DND-41 (cell line): ENCODE measurements at regions not wholly inside any gene's neighbourhood (a gene's known extent, or its start where the extent isn't known, plus 50 kb on each side); places are given as distances from the start of the nearest gene placed in this dataset.

ENCODE experiments used
- ATAC-seq: fragments of 200-7000 bp; cut with Tn5 transposase; 3 replicates; pipeline ENCODE4 v1.9.1; 2021; ENCODE audit warnings: low read depth; ENCODE audit not compliant: insufficient read depth
- DNase-seq: peaks from one replicate; pipeline ENCODE4 v3.0.0-alpha.2; 2020
- H2AFZ ChIP-seq: 2 replicates; pipeline ENCODE4 v1.6.0; 2012; ENCODE audit warnings: low read depth, low read length
- H3K27ac ChIP-seq: 2 replicates; pipeline ENCODE4 v1.5.1; 2012; ENCODE audit warnings: low read length, inconsistent platforms
- H3K27me3 ChIP-seq: fragments of 200-600 bp; sonication (generic); 2 replicates; pipeline ENCODE4 v1.6.0; 2012; ENCODE audit warnings: low read length, mild to moderate bottlenecking, inconsistent platforms; ENCODE audit not compliant: insufficient read depth, poor library complexity
- H3K36me3 ChIP-seq: 2 replicates; pipeline ENCODE4 v1.5.1; 2012; ENCODE audit warnings: low read length, inconsistent platforms; ENCODE audit not compliant: insufficient read depth
- H3K4me1 ChIP-seq: 2 replicates; pipeline ENCODE4 v1.5.1; 2012; ENCODE audit warnings: mild to moderate bottlenecking, low read length; ENCODE audit not compliant: insufficient read depth
- H3K4me2 ChIP-seq: 2 replicates; pipeline ENCODE4 v1.6.0; 2012; ENCODE audit warnings: mild to moderate bottlenecking, moderate library complexity, low read length, inconsistent platforms; ENCODE audit not compliant: insufficient read depth
- H3K4me3 ChIP-seq, 2 experiments: fragments of 200-600 bp in 1 of 2; shearing (Covaris generic) in 1 of 2; 2 replicates each; pipeline ENCODE4 v1.5.1; 2012 to 2016; ENCODE audit warnings: inconsistent platforms in 2 of 2, low read length in 2 of 2, mild to moderate bottlenecking in 2 of 2, low read depth in 1 of 2, moderate library complexity in 1 of 2
- H3K79me2 ChIP-seq: 2 replicates; pipeline ENCODE4 v1.6.0; 2012; ENCODE audit warnings: low read length, inconsistent platforms; ENCODE audit not compliant: insufficient read depth
- H3K9ac ChIP-seq: 2 replicates; pipeline ENCODE4 v1.6.0; 2012; ENCODE audit warnings: low read depth, mild to moderate bottlenecking, inconsistent platforms, low read length, moderate library complexity
- H3K9me3 ChIP-seq: 2 replicates; pipeline ENCODE4 v1.5.1; 2012; ENCODE audit warnings: low read length, moderate library complexity, mild to moderate bottlenecking, inconsistent platforms; ENCODE audit not compliant: insufficient read depth, severe bottlenecking
- H4K20me1 ChIP-seq: 2 replicates; pipeline ENCODE4 v1.6.0; 2012; ENCODE audit warnings: low read length; ENCODE audit not compliant: insufficient read depth
- CTCF ChIP-seq: IDR thresholded peaks from 2 replicates; pipeline ENCODE4 v1.5.1; 2012; ENCODE audit warnings: borderline replicate concordance, low read length, moderate library complexity, mild to moderate bottlenecking; ENCODE audit not compliant: poor library complexity, severe bottlenecking; ENCODE audit errors: extremely low read depth
- EZH2 ChIP-seq: IDR thresholded peaks from 3 replicates; pipeline ENCODE4 v1.6.1; 2012; ENCODE audit warnings: borderline replicate concordance, low read depth, mild to moderate bottlenecking, moderate library complexity, low read length, inconsistent platforms; ENCODE audit not compliant: severe bottlenecking

DNA sequence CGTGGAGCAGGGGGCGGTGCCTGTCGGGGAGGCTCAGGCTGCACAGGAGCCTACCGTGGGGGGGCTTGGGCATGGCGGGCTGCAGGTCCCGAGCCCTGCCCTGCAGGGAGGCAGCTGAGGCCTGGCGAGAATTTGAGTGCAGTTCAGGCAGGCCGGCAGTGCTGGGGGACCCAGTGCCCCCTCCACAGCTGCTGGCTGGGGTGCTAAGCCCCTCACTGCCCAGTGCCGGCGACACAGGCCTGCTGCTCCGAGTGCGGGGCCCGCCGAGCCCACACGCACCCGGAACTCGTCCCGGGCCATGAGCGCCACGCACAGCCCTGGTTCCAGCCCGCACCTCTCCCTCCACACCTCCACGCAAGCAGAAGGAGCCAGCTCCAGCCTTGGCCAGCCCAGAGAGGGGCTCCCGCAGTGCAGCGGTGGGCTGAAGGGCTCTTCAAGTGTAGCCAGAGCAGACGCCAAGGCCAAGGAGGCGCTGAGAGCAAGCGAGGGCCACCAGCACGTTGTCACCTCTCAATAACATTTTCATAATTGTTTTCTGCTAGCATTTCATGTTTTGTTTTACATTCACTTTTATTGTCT lies 1378.9 kb upstream of the CELF4 start:
- no peaks in the 10 kb centered on the region for H3K27me3 ChIP-seq
- no peaks in the 10 kb centered on the region for H3K79me2 ChIP-seq
- no peak overlapping the region for H2AFZ ChIP-seq
- no peak overlapping the region for H3K9ac ChIP-seq
- no peak overlapping the region for H3K4me2 ChIP-seq
- TF ChIP-seq CTCF: no peak
- H3K27ac ChIP-seq: no peak overlapping the region
- H3K4me1 ChIP-seq: peaks cover 19% of the 10 kb centered on the region
- no peak for DNase-seq
- H3K9me3 ChIP-seq: peaks cover 8% of the 10 kb centered on the region
- no peaks in the 10 kb centered on the region for H4K20me1 ChIP-seq
- no peak for ATAC-seq
- no peaks in the 10 kb centered on the region for H3K36me3 ChIP-seq
- no peak overlapping the region for H3K4me3 ChIP-seq

DNA sequence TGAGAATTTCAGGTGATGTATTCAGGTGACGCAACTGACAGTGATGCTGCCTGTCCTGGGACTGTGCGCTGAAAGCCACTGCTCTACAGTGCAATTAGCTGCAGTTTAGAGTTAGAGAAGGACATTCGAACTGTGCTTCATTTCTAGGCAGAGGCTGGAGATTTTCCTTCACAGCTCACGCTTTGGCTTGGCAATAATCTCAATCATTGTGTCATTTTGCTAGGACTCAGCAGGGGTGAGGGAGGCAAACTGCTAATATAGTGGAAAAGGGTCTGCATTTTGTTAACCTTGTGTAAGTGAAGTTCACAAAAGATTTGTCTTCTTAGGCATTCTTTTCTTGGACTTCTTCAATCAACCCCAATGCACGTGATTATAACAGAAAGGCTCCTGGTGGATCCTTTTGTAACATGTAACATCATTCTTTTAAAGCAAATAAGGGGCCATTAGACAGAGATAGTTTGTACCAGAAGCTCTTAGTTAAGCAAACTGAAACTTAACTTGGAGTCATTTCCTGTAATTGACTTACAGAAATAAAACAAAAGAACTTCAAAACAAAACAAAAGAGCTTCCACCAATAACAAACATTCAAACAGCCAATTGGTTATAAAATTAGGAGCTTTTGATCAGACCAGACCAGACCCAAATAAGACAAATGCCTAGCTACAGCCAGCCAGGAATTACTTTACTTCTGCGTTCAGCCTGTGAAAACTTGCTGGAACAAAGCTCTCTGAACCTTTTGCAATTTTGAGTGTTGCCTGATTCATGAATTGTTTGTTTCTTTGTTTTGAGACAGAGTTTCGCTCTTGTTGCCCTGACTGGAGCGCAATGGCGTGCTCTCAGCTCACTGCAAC lies 1376.3 kb upstream of the CELF4 start:
- H2AFZ ChIP-seq: peak overlapping the region; percentile 73
- H3K79me2 ChIP-seq: no peaks in the 10 kb centered on the region
- no peaks in the 10 kb centered on the region for H4K20me1 ChIP-seq
- H3K36me3 ChIP-seq: no peaks in the 10 kb centered on the region
- no peaks in the 10 kb centered on the region for H3K27me3 ChIP-seq
- peaks cover 19% of the 10 kb centered on the region for H3K4me1 ChIP-seq
- H3K9ac ChIP-seq: no peak overlapping the region
- 0 out of 2 replicates have a peak overlapping the region, but pooled peaks have one; percentile 26 for H3K4me2 ChIP-seq
- TF ChIP-seq CTCF (no peak), EZH2 (no peak)
- peaks cover 8% of the 10 kb centered on the region for H3K9me3 ChIP-seq
- peak overlapping the region in 1 of 2 experiments; percentile 24; a peak in 2 of 4 replicates for H3K4me3 ChIP-seq
- H3K27ac ChIP-seq: peak overlapping the region; percentile 48
- no peak for DNase-seq
- peak; percentile 50 for ATAC-seq

DNA sequence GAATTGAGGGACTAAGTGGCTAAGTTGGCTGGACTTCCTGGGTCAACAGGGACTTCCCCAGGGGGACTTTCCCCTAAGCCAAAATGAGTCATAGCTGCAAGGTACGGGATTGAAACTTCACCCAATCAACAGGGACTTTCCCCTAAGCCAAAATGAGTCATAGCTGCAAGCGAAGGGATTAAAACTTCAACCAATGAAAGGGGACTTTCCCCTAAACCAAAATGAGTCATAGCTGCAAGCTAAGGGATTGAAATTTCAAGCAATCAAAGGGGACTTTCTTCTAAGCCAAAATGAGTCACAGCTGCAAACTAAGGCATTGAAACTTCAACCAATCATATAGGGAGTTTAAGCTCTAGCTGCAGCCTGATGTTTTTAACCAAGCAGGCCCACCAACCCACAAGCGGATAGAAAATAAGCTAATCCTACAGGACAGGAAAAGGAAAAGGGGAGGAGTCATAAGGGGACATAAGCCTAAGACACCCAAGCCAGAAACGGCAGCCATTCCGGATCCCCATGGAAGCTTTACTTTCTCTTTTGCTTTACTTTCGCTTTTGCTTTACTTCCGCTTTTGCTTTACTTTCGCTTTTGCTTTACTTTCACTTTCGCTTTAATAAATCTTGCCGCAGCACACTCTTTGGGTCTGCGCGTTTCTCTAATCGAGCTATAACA lies 1375.4 kb upstream of the CELF4 start:
- Histone ChIP-seq H4K20me1 (no peaks in the 10 kb centered on the region), H3K4me3 (peak overlapping the region in 1 of 2 experiments; percentile 24; a peak in 2 of 4 replicates), H3K27ac (peak overlapping the region; percentile 48), H2AFZ (peak overlapping the region; percentile 73), H3K4me2 (peak overlapping the region; percentile 26; the same call in 1 of the 2 replicates), H3K9me3 (peaks cover 8% of the 10 kb centered on the region), H3K4me1 (peaks cover 19% of the 10 kb centered on the region), H3K36me3 (no peaks in the 10 kb centered on the region), H3K79me2 (no peaks in the 10 kb centered on the region), H3K27me3 (no peaks in the 10 kb centered on the region), H3K9ac (no peak overlapping the region)
- TF ChIP-seq CTCF (no peak), EZH2 (no peak)
- DNase-seq: peak; percentile 56
- ATAC-seq: peak; percentile 82
